Stimulated activated naive B cell treated with anti-CD40 and anti-IgM and Interleukin-4, amounts not matched to agents 10 μg/mL and 1 μg/mL and 100 μg/mL, for 72 hours (primary cell): ENCODE measurements at regions not wholly inside any gene's neighbourhood (a gene's known extent, or its start where the extent isn't known, plus 50 kb on each side); places are given as distances from the start of the nearest gene placed in this dataset.

ENCODE experiments used
- ATAC-seq, 2 donors: fragments of 150-1000 bp; cut with Tn5 transposase; replicated peaks; 2 replicates each; pipeline ENCODE4 v1.10.0; 2021; ENCODE audit warnings: moderate library complexity in 1 of 2
- DNase-seq: peaks from one replicate; pipeline ENCODE4 v3.0.0; 2021
- H3K27ac Mint-ChIP-seq: one replicate; pipeline ENCODE4 v1.8.0; 2022; ENCODE audit warnings: mild to moderate bottlenecking, mixed read lengths
- H3K27me3 Mint-ChIP-seq, 2 donors: one replicate each; pipeline ENCODE4 v1.8.0; 2022; ENCODE audit warnings: mixed read lengths in 2 of 2
- H3K36me3 Mint-ChIP-seq, 2 donors: one replicate each; pipeline ENCODE4 v1.8.0; 2022; ENCODE audit warnings: mixed read lengths in 2 of 2, mild to moderate bottlenecking in 1 of 2
- H3K4me1 Mint-ChIP-seq, 2 donors: one replicate each; pipeline ENCODE4 v1.8.0; 2022; ENCODE audit warnings: mixed read lengths in 2 of 2, mild to moderate bottlenecking in 1 of 2
- H3K4me3 Mint-ChIP-seq, 2 donors: one replicate each; pipeline ENCODE4 v1.8.0; 2022; ENCODE audit warnings: mild to moderate bottlenecking in 2 of 2, mixed read lengths in 2 of 2, moderate library complexity in 1 of 2
- H3K9me3 Mint-ChIP-seq, 2 donors: one replicate each; pipeline ENCODE4 v1.8.0; 2022; ENCODE audit warnings: mixed read lengths in 2 of 2, mild to moderate bottlenecking in 1 of 2

GRCh38 chr1:234675006-234675405, 65.0 kb upstream of the IRF2BP2 start:
- Mint-ChIP-seq H3K27me3 (no peaks in the 10 kb centered on the region), H3K9me3 (peaks cover 0 to 2% of the 10 kb centered on the region in 2 donors), H3K27ac (no peak overlapping the region), H3K4me1 (peaks cover 19 to 30% of the 10 kb centered on the region in 2 donors), H3K36me3 (no peaks in the 10 kb centered on the region), H3K4me3 (no peak overlapping the region)
- DNase-seq: no peak
- no peak for ATAC-seq

- H3K27me3 Mint-ChIP-seq: no peaks in the 10 kb centered on the region
- peaks cover 19 to 30% of the 10 kb centered on the region in 2 donors for H3K4me1 Mint-ChIP-seq
- no peak overlapping the region for H3K27ac Mint-ChIP-seq
- H3K36me3 Mint-ChIP-seq: no peaks in the 10 kb centered on the region
- peaks cover 0 to 2% of the 10 kb centered on the region in 2 donors for H3K9me3 Mint-ChIP-seq
- no peak overlapping the region for H3K4me3 Mint-ChIP-seq
- ATAC-seq (no peak), DNase-seq (no peak)
Observed at GRCh38 chr1:234674218-234674815, 64.3 kb upstream of the IRF2BP2 start.

GRCh38 chr1:234672349-234673135, 62.6 kb upstream of the IRF2BP2 start:
- Mint-ChIP-seq H3K9me3 (peaks cover 0 to 4% of the 10 kb centered on the region in 2 donors), H3K36me3 (no peaks in the 10 kb centered on the region), H3K4me3 (no peak overlapping the region), H3K4me1 (peaks cover 19 to 30% of the 10 kb centered on the region in 2 donors), H3K27ac (peak overlapping the region; percentile 11), H3K27me3 (no peaks in the 10 kb centered on the region)
- ATAC-seq (no peak), DNase-seq (no peak)

- DNase-seq (no peak), ATAC-seq (peak; percentile 27 to 42)
- Mint-ChIP-seq H3K4me3 (peak overlapping the region in 1 of 2 donors; percentile 1), H3K27me3 (no peaks in the 10 kb centered on the region), H3K9me3 (peaks cover 0 to 4% of the 10 kb centered on the region in 2 donors), H3K4me1 (peaks cover 19 to 29% of the 10 kb centered on the region in 2 donors), H3K36me3 (no peaks in the 10 kb centered on the region), H3K27ac (no peak overlapping the region)
Observed at GRCh38 chr1:234670967-234671626, 61.1 kb upstream of the IRF2BP2 start.

GRCh38 chr1:234669499-234669898, 59.5 kb upstream of the IRF2BP2 start:
- H3K4me3 Mint-ChIP-seq: no peak overlapping the region
- DNase-seq (no peak), ATAC-seq (no peak)
- H3K4me1 Mint-ChIP-seq: peaks cover 19 to 25% of the 10 kb centered on the region in 2 donors
- H3K27ac Mint-ChIP-seq: no peak overlapping the region
- no peaks in the 10 kb centered on the region for H3K27me3 Mint-ChIP-seq
- no peaks in the 10 kb centered on the region for H3K36me3 Mint-ChIP-seq
- peaks cover 0 to 4% of the 10 kb centered on the region in 2 donors for H3K9me3 Mint-ChIP-seq

GRCh38 chr1:234668577-234668955, 58.6 kb upstream of the IRF2BP2 start:
- Mint-ChIP-seq H3K4me3 (no peak overlapping the region), H3K9me3 (peaks cover 0 to 4% of the 10 kb centered on the region in 2 donors), H3K27me3 (no peaks in the 10 kb centered on the region), H3K4me1 (peaks cover 19 to 25% of the 10 kb centered on the region in 2 donors), H3K27ac (no peak overlapping the region), H3K36me3 (no peaks in the 10 kb centered on the region)
- ATAC-seq: no peak
- no peak for DNase-seq

- no peak overlapping the region for H3K27ac Mint-ChIP-seq
- H3K4me3 Mint-ChIP-seq: no peak overlapping the region
- H3K4me1 Mint-ChIP-seq: peaks cover 19 to 25% of the 10 kb centered on the region in 2 donors
- H3K27me3 Mint-ChIP-seq: no peaks in the 10 kb centered on the region
- H3K36me3 Mint-ChIP-seq: no peaks in the 10 kb centered on the region
- DNase-seq (no peak), ATAC-seq (no peak)
- H3K9me3 Mint-ChIP-seq: peaks cover 0 to 4% of the 10 kb centered on the region in 2 donors
Observed at GRCh38 chr1:234667600-234668576, 57.9 kb upstream of the IRF2BP2 start.

- DNase-seq (no peak), ATAC-seq (peak in 1 of 2 donors; percentile 27)
- no peak overlapping the region for H3K4me3 Mint-ChIP-seq
Observed at GRCh38 chr1:234666761-234667160, 56.8 kb upstream of the IRF2BP2 start.

GRCh38 chr1:234665975-234666605, 56.1 kb upstream of the IRF2BP2 start:
- H3K27ac Mint-ChIP-seq: no peak overlapping the region
- ATAC-seq (peak in 1 of 2 donors; percentile 49), DNase-seq (no peak)
- H3K4me1 Mint-ChIP-seq: peaks cover 9 to 17% of the 10 kb centered on the region in 2 donors
- H3K9me3 Mint-ChIP-seq: peaks cover 0 to 4% of the 10 kb centered on the region in 2 donors
- H3K27me3 Mint-ChIP-seq: no peaks in the 10 kb centered on the region
- H3K36me3 Mint-ChIP-seq: no peaks in the 10 kb centered on the region
- no peak overlapping the region for H3K4me3 Mint-ChIP-seq

More at GRCh38 chr1:234666761-234667160, 56.8 kb upstream of the IRF2BP2 start:
- H3K36me3 Mint-ChIP-seq: no peaks in the 10 kb centered on the region
- H3K4me1 Mint-ChIP-seq: peaks cover 12 to 19% of the 10 kb centered on the region in 2 donors
- peaks cover 0 to 4% of the 10 kb centered on the region in 2 donors for H3K9me3 Mint-ChIP-seq
- H3K27ac Mint-ChIP-seq: no peak overlapping the region
- no peaks in the 10 kb centered on the region for H3K27me3 Mint-ChIP-seq

GRCh38 chr1:234662148-234662547, 52.2 kb upstream of the IRF2BP2 start:
- Mint-ChIP-seq H3K27ac (no peak overlapping the region), H3K27me3 (no peaks in the 10 kb centered on the region), H3K9me3 (no peaks in the 10 kb centered on the region), H3K36me3 (no peaks in the 10 kb centered on the region), H3K4me3 (no peak overlapping the region), H3K4me1 (peaks cover 9 to 18% of the 10 kb centered on the region in 2 donors)
- ATAC-seq (no peak), DNase-seq (no peak)

GRCh38 chr1:234661317-234661928, 51.4 kb upstream of the IRF2BP2 start:
- Mint-ChIP-seq H3K27ac (no peak overlapping the region), H3K9me3 (no peaks in the 10 kb centered on the region), H3K4me3 (no peak overlapping the region), H3K4me1 (peaks cover 16 to 25% of the 10 kb centered on the region in 2 donors), H3K36me3 (no peaks in the 10 kb centered on the region), H3K27me3 (no peaks in the 10 kb centered on the region)
- ATAC-seq (no peak), DNase-seq (no peak)

- DNase-seq (no peak), ATAC-seq (no peak)
- Mint-ChIP-seq H3K27me3 (no peaks in the 10 kb centered on the region), H3K27ac (no peak overlapping the region), H3K9me3 (no peaks in the 10 kb centered on the region), H3K36me3 (no peaks in the 10 kb centered on the region), H3K4me3 (no peak overlapping the region), H3K4me1 (peaks cover 16 to 19% of the 10 kb centered on the region in 2 donors)
Observed at GRCh38 chr1:234660536-234661316, 50.7 kb upstream of the IRF2BP2 start.
